ENCODE measurements at regions not wholly inside any gene's neighbourhood (a gene's known extent, or its start where the extent isn't known, plus 50 kb on each side); places are given as distances from the start of the nearest gene placed in this dataset.

DNA sequence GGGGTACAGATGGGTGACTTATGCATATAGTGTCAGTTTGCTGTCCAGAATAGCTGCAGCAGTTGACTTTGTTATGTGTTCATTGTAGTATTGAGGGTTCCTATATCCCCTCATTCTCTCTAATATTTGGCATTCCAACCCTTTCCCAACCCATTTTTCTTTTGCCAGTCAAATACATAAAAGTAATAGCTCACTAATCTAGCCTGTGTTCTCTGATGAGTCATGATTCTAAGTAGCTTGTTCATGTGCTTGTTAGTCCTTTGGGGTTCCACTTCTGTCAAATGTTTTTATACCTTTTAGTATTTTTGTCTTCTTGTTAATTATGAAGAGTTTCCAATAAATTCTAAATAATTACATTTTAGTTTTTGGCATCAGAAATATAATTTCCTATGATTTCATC lies 99.2 kb upstream of the MROH9 start:
- TF ChIP-seq, protein P1, sequence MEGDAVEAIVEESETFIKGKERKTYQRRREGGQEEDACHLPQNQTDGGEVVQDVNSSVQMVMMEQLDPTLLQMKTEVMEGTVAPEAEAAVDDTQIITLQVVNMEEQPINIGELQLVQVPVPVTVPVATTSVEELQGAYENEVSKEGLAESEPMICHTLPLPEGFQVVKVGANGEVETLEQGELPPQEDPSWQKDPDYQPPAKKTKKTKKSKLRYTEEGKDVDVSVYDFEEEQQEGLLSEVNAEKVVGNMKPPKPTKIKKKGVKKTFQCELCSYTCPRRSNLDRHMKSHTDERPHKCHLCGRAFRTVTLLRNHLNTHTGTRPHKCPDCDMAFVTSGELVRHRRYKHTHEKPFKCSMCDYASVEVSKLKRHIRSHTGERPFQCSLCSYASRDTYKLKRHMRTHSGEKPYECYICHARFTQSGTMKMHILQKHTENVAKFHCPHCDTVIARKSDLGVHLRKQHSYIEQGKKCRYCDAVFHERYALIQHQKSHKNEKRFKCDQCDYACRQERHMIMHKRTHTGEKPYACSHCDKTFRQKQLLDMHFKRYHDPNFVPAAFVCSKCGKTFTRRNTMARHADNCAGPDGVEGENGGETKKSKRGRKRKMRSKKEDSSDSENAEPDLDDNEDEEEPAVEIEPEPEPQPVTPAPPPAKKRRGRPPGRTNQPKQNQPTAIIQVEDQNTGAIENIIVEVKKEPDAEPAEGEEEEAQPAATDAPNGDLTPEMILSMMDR (conservative IDR thresholded peaks at IDR 0.05 in 1 of 2, IDR thresholded peaks at IDR 0.05 in 1 of 2; ENCODE audit: extremely low read depth in 1 of 2, insufficient read depth in 1 of 2, low read depth in 1 of 2, low read length in 2 of 2) = no peak
- no peak for TF ChIP-seq EZH2 (IDR thresholded peaks at IDR 0.05; ENCODE audit: borderline replicate concordance, low read length)
